Caco-2 (cell line): ENCODE measurements at regions not wholly inside any gene's neighbourhood (a gene's known extent, or its start where the extent isn't known, plus 50 kb on each side); places are given as distances from the start of the nearest gene placed in this dataset.

Source experiments
- BruUV-seq: library from RNA; stranded (reverse); fragments of 400-500 nt; replicated peaks from 2 replicates; lab custom pipeline; 2021; lab: Mats Ljungman, UMichigan
- CTCF ChIA-PET: fragments of 300-600 bp; sonication (Branson Sonifier 250); formaldehyde crosslinking; loops from one replicate; lab custom pipeline; 2022; ENCODE audit warnings: antibody characterized with exemption; lab: Charles Lee
- POLR2A ChIA-PET: fragments of 300-600 bp; sonication (Branson Sonifier 250); formaldehyde crosslinking; loops from one replicate; lab custom pipeline; 2022; ENCODE audit warnings: antibody characterized with exemption; lab: Charles Lee
- DNase-seq, 2 experiments: peaks; one replicate each; pipeline versions ENCODE4 v3.0.0 to v3.0.0-alpha.2; 2020 to 2022
- H3K27me3 ChIP-seq: replicated peaks from 2 replicates; pipeline ENCODE4 v1.6.0; 2011; ENCODE audit warnings: low read length; ENCODE audit not compliant: control insufficient read depth, insufficient read depth
- H3K36me3 ChIP-seq: 2 replicates; pipeline ENCODE4 v1.5.1; 2011; ENCODE audit warnings: low read length; ENCODE audit not compliant: control insufficient read depth, insufficient read depth
- H3K4me1 ChIP-seq: fragments of 250-450 bp; sonication (Bioruptor Pico); 2 replicates; pipeline ENCODE4 v1.5.1; 2020; ENCODE audit warnings: mild to moderate bottlenecking
- H3K4me3 ChIP-seq: 2 replicates; pipeline ENCODE4 v1.5.1; 2011; ENCODE audit warnings: low read depth, mild to moderate bottlenecking, control low read depth, low read length
- H3K9me3 ChIP-seq: fragments of 250-450 bp; sonication (Bioruptor Pico); 2 replicates; pipeline ENCODE4 v1.5.1; 2020; ENCODE audit warnings: mild to moderate bottlenecking, moderate library complexity
- H3K27ac Mint-ChIP-seq: one replicate; pipeline ENCODE4 v1.8.0; 2022; ENCODE audit warnings: mixed read lengths; ENCODE audit not compliant: unreplicated experiment
- H3K27me3 Mint-ChIP-seq: one replicate; pipeline ENCODE4 v1.8.0; 2022; ENCODE audit warnings: mixed read lengths; ENCODE audit not compliant: insufficient read depth, unreplicated experiment
- H3K36me3 Mint-ChIP-seq: one replicate; pipeline ENCODE4 v1.8.0; 2022; ENCODE audit warnings: mild to moderate bottlenecking, mixed read lengths; ENCODE audit not compliant: insufficient read depth, unreplicated experiment
- H3K4me1 Mint-ChIP-seq: one replicate; pipeline ENCODE4 v1.8.0; 2022; ENCODE audit warnings: low read depth, mixed read lengths; ENCODE audit not compliant: unreplicated experiment
- H3K4me3 Mint-ChIP-seq: one replicate; pipeline ENCODE4 v1.8.0; 2022; ENCODE audit warnings: mild to moderate bottlenecking, moderate library complexity, mixed read lengths; ENCODE audit not compliant: unreplicated experiment
- H3K9me3 Mint-ChIP-seq: one replicate; pipeline ENCODE4 v1.8.0; 2022; ENCODE audit warnings: mixed read lengths; ENCODE audit not compliant: unreplicated experiment
- intact Hi-C: fragments of 100-400 bp; cut with micrococcal nuclease; formaldehyde crosslinking; loops from one replicate; pipeline ENCODE4 v1.10.0; 2022; ENCODE audit not compliant: unreplicated experiment
- TF ChIP-seq, protein P1 (sequence below), 2 experiments: fragments of 200-600 bp in 1 of 2; IDR thresholded peaks; 1 replicate in 1 of 2; 2 replicates in 1 of 2; pipeline versions ENCODE4 v1.5.1 to v1.8.0; 2011 to 2022; ENCODE audit warnings: antibody characterized with exemption in 1 of 2, control low read depth in 1 of 2, inconsistent platforms in 1 of 2, low read depth in 1 of 2, low read length in 1 of 2, mild to moderate bottlenecking in 1 of 2, moderate library complexity in 1 of 2; ENCODE audit not compliant: insufficient read depth in 1 of 2, severe bottlenecking in 1 of 2, unreplicated experiment in 1 of 2

DNA sequence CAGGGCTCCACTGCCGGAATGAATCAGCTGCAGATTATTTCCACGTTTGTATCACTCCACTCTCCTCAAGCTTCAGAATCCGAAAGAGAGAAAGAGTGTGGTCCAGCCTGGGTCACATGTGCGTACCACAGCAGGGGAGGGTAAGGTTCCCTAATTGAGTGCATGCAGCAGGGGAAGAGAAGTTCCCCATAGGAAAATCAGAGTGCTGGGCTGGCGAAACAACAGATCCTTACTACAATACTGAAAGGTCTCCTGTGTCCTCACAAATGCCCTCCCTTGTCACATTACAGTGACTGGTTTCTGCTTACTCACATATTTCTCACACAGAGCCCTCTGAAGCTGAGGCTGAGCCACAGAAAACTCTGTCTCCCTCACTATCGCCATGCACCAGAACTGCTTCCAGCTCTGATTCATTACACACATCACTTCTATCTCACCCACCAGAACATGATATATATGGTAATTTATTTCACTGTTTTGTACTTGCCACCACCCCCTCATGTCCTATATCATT lies 532.2 kb upstream of the TUSC1 start:
- CTCF ChIA-PET = no interaction called here

DNA sequence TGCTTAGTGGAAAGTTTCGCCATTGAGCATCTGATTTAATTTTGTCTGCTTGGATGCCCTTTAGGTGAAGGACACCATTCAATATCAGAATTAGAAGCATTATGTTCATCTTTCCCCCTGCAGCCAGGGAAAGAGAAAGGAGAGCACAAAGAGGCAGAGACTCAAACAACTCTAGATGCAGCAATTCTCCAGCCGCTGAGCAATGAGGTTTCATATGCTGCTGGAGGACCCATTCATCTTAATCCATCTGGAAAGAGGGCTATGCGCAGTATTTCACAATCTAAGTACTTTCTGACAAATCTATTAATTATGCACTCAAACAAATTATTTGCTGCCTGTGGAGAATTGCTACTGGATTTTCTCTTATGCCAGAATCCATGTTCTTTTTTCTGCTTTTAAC lies 527.0 kb upstream of the TUSC1 start:
- no peaks in the 10 kb centered on the region for H3K4me1 ChIP-seq
- POLR2A ChIA-PET = no interaction called here
- H3K36me3 Mint-ChIP-seq = no peaks in the 10 kb centered on the region
- H3K36me3 ChIP-seq = no peaks in the 10 kb centered on the region
- H3K4me3 Mint-ChIP-seq = no peak overlapping the region
- no peak overlapping the region for H3K4me3 ChIP-seq
- H3K27ac Mint-ChIP-seq = no peak overlapping the region
- CTCF ChIA-PET = no interaction called here
- BruUV-seq = no TSS peak
- no peaks in the 10 kb centered on the region for H3K27me3 Mint-ChIP-seq
- no peaks in the 10 kb centered on the region for H3K9me3 ChIP-seq
- H3K27me3 ChIP-seq = no peaks in the 10 kb centered on the region
- TF ChIP-seq, protein P1, sequence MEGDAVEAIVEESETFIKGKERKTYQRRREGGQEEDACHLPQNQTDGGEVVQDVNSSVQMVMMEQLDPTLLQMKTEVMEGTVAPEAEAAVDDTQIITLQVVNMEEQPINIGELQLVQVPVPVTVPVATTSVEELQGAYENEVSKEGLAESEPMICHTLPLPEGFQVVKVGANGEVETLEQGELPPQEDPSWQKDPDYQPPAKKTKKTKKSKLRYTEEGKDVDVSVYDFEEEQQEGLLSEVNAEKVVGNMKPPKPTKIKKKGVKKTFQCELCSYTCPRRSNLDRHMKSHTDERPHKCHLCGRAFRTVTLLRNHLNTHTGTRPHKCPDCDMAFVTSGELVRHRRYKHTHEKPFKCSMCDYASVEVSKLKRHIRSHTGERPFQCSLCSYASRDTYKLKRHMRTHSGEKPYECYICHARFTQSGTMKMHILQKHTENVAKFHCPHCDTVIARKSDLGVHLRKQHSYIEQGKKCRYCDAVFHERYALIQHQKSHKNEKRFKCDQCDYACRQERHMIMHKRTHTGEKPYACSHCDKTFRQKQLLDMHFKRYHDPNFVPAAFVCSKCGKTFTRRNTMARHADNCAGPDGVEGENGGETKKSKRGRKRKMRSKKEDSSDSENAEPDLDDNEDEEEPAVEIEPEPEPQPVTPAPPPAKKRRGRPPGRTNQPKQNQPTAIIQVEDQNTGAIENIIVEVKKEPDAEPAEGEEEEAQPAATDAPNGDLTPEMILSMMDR (IDR thresholded peaks at IDR 0.05; ENCODE audit: insufficient read depth in 1 of 2, low read depth in 1 of 2, low read length in 1 of 2, severe bottlenecking in 1 of 2, unreplicated experiment in 1 of 2) = no peak
- DNase-seq = no peak
- intact Hi-C loops = no loop called here
- H3K9me3 Mint-ChIP-seq = no peaks in the 10 kb centered on the region
- H3K4me1 Mint-ChIP-seq = no peaks in the 10 kb centered on the region

More for the DNA sequence above, 532.2 kb upstream of the TUSC1 start:
- DNase-seq = no peak
- POLR2A ChIA-PET = no interaction called here
- H3K9me3 Mint-ChIP-seq = no peaks in the 10 kb centered on the region
- BruUV-seq = no TSS peak
- H3K4me3 ChIP-seq = no peak overlapping the region
- no peaks in the 10 kb centered on the region for H3K9me3 ChIP-seq
- H3K4me1 Mint-ChIP-seq = no peaks in the 10 kb centered on the region
- H3K36me3 Mint-ChIP-seq = no peaks in the 10 kb centered on the region
- intact Hi-C loops = no loop called here
- H3K4me3 Mint-ChIP-seq = no peak overlapping the region
- no peaks in the 10 kb centered on the region for H3K27me3 Mint-ChIP-seq
- TF ChIP-seq, protein P1 (IDR thresholded peaks at IDR 0.05; ENCODE audit: insufficient read depth in 1 of 2, low read depth in 1 of 2, low read length in 1 of 2, severe bottlenecking in 1 of 2, unreplicated experiment in 1 of 2) = no peak
- H3K4me1 ChIP-seq = no peaks in the 10 kb centered on the region
- no peak overlapping the region for H3K27ac Mint-ChIP-seq
- no peaks in the 10 kb centered on the region for H3K36me3 ChIP-seq
- no peaks in the 10 kb centered on the region for H3K27me3 ChIP-seq

DNA sequence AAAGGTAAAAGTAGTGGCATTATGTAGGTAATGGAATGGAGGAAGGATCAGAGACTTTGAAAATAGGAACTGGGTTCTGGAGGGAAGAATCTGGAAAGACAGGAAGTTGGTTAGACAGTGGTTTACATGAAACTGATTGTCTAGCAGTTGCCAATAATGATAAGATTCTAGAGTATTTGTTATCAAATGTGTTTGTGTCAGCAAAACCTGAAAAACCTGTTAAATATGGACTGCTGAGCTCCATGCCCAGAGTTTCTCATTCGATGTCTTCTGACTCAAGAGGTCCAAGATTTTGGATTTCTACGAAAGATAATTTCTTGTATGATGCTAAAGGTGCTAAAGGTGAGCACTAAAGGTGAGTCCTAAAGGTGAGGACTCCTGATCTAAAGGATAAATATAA lies 515.0 kb upstream of the TUSC1 start:
- no peaks in the 10 kb centered on the region for H3K9me3 ChIP-seq
- H3K4me1 ChIP-seq = no peaks in the 10 kb centered on the region
- Mint-ChIP-seq H3K4me1 (no peaks in the 10 kb centered on the region), H3K27me3 (no peaks in the 10 kb centered on the region), H3K36me3 (no peaks in the 10 kb centered on the region), H3K9me3 (no peaks in the 10 kb centered on the region), H3K4me3 (no peak overlapping the region), H3K27ac (no peak overlapping the region)
- TF ChIP-seq, protein P1 (IDR thresholded peaks at IDR 0.05; ENCODE audit: insufficient read depth in 1 of 2, low read depth in 1 of 2, low read length in 1 of 2, severe bottlenecking in 1 of 2, unreplicated experiment in 1 of 2) = no peak
- CTCF ChIA-PET = no interaction called here
- no peak for DNase-seq
- no TSS peak for BruUV-seq
- H3K36me3 ChIP-seq = no peaks in the 10 kb centered on the region
- no peak overlapping the region for H3K4me3 ChIP-seq
- H3K27me3 ChIP-seq = no peaks in the 10 kb centered on the region
- POLR2A ChIA-PET = no interaction called here
- intact Hi-C loops = no loop called here
